T-helper 22 cell (primary cell): ENCODE measurements at regions not wholly inside any gene's neighbourhood (a gene's known extent, or its start where the extent isn't known, plus 50 kb on each side); places are given as distances from the start of the nearest gene placed in this dataset.

Experiments
- DNase-seq: peaks from one replicate; pipeline ENCODE4 v3.0.0-alpha.2; 2020; ENCODE audit warnings: low read depth

DNA sequence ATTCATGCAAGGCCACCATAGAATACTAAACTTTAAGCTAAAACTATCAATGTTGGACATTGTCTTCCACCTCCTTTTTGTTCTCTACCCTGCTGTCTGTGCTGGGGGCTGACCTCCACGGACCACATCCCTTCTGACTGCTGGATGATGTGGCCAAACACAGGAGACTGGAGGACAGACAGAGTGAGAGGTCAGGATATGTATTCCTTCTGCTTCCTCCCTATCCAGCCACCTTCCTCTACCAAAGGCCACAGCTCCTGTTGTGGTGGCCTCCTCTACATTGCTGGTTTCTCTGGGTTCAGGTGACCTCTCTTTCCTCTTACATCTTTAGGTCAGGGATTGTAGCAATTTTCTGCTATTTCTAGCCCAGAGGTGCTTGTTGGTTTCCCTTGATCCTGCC is 148.1 kb downstream of the ACTBL2 start:
- no peak for DNase-seq

DNA sequence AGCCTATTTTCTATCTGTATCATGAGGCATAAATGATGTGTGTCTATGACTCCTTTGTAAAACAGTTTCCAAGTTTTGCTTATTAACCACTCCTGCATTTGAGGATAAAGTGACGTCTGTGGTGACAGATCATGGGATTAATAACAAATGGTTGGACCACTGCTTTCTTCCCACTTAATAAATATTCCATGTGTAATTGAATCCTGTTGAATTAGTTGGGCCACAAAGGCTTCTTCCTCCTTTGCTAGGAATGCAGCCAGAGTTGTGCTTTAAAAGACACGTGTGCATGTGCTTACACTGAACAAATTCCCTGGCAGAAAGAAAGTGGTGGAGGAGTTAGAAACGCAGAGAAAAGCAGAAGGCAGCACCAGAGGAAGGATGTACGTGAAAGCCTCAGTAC is 150.2 kb downstream of the ACTBL2 start:
- no peak for DNase-seq

DNA sequence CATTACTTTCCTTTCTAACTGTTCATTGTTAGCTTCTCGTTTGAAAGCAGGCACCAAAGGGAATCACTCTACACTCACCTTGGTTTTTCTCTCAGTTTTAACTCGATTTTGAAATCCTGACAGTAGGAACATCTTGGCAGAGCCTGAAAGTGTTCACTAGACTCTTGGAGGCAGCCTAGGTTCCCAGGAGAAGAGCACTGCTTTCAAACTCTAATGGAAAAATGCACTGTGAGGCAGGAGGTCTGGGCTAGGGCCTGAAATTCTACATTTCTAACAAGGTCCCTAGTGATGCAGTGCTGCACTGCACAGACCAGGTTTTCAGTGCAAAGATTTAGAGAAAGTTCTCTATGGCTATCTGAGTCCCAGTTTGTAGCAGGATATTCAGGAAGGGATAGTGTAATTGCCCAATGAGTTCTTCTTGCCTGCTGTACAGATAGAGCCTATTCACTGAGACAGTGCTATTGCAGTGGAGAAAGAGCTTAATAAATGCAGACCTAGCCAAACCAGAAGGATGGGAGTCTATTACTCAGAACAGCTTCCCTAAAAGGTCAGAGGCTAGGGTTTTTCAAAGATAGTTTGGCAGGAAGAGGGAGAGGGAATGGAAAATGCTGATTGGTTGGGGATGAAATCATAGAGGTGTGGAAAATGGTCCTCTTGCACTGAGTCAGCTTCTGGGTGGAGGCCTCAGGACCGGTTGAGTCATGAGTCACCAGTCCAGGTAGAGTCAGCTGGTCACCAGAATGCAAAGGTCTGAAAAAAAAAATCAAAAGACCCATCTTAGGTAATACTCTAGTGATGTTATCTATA is 153.9 kb downstream of the GPBP1 start:
- no peak for DNase-seq

GRCh38 chr5:57325678-57326397 is 152.0 kb downstream of the GPBP1 start:
- DNase-seq = no peak

DNA sequence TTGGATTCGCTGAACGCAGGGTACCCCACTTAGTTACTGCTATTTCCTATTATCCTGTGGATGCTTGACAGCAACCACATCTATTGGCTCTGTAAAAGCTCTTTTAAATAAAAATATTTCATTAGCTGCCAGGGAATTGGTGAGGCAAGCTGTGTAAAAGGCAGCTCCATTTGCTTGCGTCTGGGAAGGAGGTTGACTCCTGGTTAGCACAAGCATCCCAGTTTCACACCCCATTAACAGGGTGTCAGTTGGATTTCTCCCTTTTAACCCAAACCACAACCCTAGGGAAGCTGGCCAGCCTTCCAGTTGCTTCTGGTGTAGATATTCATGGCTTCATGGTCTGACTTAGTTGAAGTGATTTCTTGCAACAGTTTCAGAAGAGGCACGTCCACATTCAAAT is 151.0 kb downstream of the GPBP1 start:
- DNase-seq = no peak

- no peak for DNase-seq
Measured at GRCh38 chr5:57324181-57324580, 150.3 kb downstream of the GPBP1 start.

- no peak for DNase-seq
Measured at GRCh38 chr5:57320582-57320981, 146.7 kb downstream of the GPBP1 start.

- no peak for DNase-seq
Measured at GRCh38 chr5:57319628-57320027, 145.8 kb downstream of the GPBP1 start.

DNA sequence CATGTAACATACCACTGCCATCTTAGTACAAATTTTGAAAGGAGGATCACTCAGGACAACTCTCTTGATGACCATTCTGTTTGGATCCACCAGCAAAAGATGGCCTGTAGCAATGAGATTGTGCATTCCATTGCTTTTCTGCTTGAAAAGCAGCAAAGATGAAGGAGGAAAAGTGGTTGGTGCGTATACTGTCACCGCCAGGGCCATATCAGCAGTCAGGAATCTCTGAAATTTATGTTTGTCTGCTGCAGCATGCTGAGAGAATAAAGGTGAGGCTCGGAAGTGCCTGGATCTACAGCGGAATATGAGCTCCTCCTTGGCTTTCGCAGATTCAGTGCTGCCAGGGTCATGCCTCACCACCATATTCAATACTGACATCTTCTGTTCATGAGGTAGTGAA is 144.4 kb downstream of the GPBP1 start:
- no peak for DNase-seq

- no peak for DNase-seq
Measured at GRCh38 chr5:57317341-57317740, 143.5 kb downstream of the GPBP1 start.

GRCh38 chr5:57316798-57317327 is 143.0 kb downstream of the GPBP1 start:
- DNase-seq = no peak

DNA sequence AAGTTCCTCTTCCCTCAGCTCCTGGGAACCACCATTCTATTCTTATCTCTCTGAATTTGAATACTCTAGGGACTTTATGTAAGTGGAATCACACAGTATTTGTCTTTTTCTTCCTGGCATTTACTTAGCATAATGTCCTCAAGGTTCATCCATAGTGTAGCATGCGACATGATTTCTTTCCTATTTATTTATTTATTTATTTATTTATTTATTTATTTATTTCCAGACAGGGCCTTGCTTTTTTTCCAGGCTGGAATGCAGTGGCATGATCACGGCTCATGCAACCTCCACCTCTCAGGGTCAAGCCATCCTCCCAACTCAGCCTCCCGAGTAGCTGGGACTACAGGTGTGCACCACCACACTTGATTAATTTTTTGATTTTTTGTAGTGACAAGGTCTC is 142.1 kb downstream of the GPBP1 start:
- no peak for DNase-seq
